ENCODE measurements at regions not wholly inside any gene's neighbourhood (a gene's known extent, or its start where the extent isn't known, plus 50 kb on each side); places are given as distances from the start of the nearest gene placed in this dataset.
A peak's percentile ranks its signal among the peaks of the same experiment; 100 is the strongest.

GRCh38 chr2:100632759-100633158, 70.0 kb downstream of the PDCL3 start:
- Mint-ChIP-seq H3K36me3 (ENCODE audit: insufficient read depth) (no peaks in the 10 kb centered on the region), H3K9me3 (ENCODE audit: low read depth) (no peaks in the 10 kb centered on the region), H3K27me3 (peaks cover 6% of the 10 kb centered on the region), H3K4me1 (ENCODE audit: low read depth) (no peaks in the 10 kb centered on the region), H3K27ac (no peak overlapping the region), H3K4me3 (ENCODE audit: low read depth) (no peak overlapping the region)
- peak; percentile 12 for TF ChIP-seq CTCF (IDR thresholded peaks at IDR 0.05; ENCODE audit: unreplicated experiment)
- DNase-seq (ENCODE audit: low spot score, unreplicated experiment), result no peak

GRCh38 chr2:100639588-100640390, 77.0 kb downstream of the PDCL3 start:
- no peak overlapping the region for H3K4me3 Mint-ChIP-seq (ENCODE audit: low read depth)
- no peak overlapping the region for H3K27ac Mint-ChIP-seq
- no peak for DNase-seq (ENCODE audit: low spot score, unreplicated experiment)

GRCh38 chr2:100640431-100641124, 77.8 kb downstream of the PDCL3 start:
- Mint-ChIP-seq H3K9me3 (ENCODE audit: low read depth) (peaks cover 7% of the 10 kb centered on the region), H3K27me3 (peaks cover 4% of the 10 kb centered on the region), H3K36me3 (ENCODE audit: insufficient read depth) (no peaks in the 10 kb centered on the region), H3K27ac (no peak overlapping the region), H3K4me3 (ENCODE audit: low read depth) (no peak overlapping the region), H3K4me1 (ENCODE audit: low read depth) (no peaks in the 10 kb centered on the region)
- no peak for DNase-seq (ENCODE audit: low spot score, unreplicated experiment)
- no peak for TF ChIP-seq CTCF (IDR thresholded peaks at IDR 0.05; ENCODE audit: unreplicated experiment)

More at GRCh38 chr2:100639588-100640390, 77.0 kb downstream of the PDCL3 start:
- Mint-ChIP-seq H3K27me3 (peaks cover 4% of the 10 kb centered on the region), H3K4me1 (ENCODE audit: low read depth) (no peaks in the 10 kb centered on the region), H3K36me3 (ENCODE audit: insufficient read depth) (no peaks in the 10 kb centered on the region), H3K9me3 (ENCODE audit: low read depth) (peaks cover 6% of the 10 kb centered on the region)
- TF ChIP-seq CTCF (IDR thresholded peaks at IDR 0.05; ENCODE audit: unreplicated experiment), result no peak

GRCh38 chr2:100641125-100641435, 78.3 kb downstream of the PDCL3 start:
- Mint-ChIP-seq H3K36me3 (ENCODE audit: insufficient read depth) (no peaks in the 10 kb centered on the region), H3K27me3 (peaks cover 4% of the 10 kb centered on the region), H3K4me3 (ENCODE audit: low read depth) (no peak overlapping the region), H3K27ac (no peak overlapping the region), H3K9me3 (ENCODE audit: low read depth) (peaks cover 7% of the 10 kb centered on the region), H3K4me1 (ENCODE audit: low read depth) (no peaks in the 10 kb centered on the region)
- TF ChIP-seq CTCF (IDR thresholded peaks at IDR 0.05; ENCODE audit: unreplicated experiment), result no peak
- no peak for DNase-seq (ENCODE audit: low spot score, unreplicated experiment)

GRCh38 chr2:100642425-100642824, 79.6 kb downstream of the PDCL3 start:
- no peak for DNase-seq (ENCODE audit: low spot score, unreplicated experiment)
- no peak for TF ChIP-seq CTCF (IDR thresholded peaks at IDR 0.05; ENCODE audit: unreplicated experiment)
- Mint-ChIP-seq H3K9me3 (ENCODE audit: low read depth) (peaks cover 11% of the 10 kb centered on the region), H3K4me1 (ENCODE audit: low read depth) (no peaks in the 10 kb centered on the region), H3K36me3 (ENCODE audit: insufficient read depth) (no peaks in the 10 kb centered on the region), H3K4me3 (ENCODE audit: low read depth) (no peak overlapping the region), H3K27ac (no peak overlapping the region), H3K27me3 (peaks cover 4% of the 10 kb centered on the region)

All from progenitor cell of endocrine pancreas (in vitro differentiated cells).